K562 (cell line): ENCODE measurements at regions not wholly inside any gene's neighbourhood (a gene's known extent, or its start where the extent isn't known, plus 50 kb on each side); places are given as distances from the start of the nearest gene placed in this dataset.

ENCODE experiments used
- ATAC-seq: fragments of 200-7000 bp; cut with Tn5 transposase; 3 replicates; pipeline ENCODE4 v1.9.1; 2020; ENCODE audit warnings: moderate library complexity
- BruUV-seq: library from RNA; stranded (reverse); fragments of 400-500 nt; replicated peaks from 2 replicates; lab custom pipeline; 2021; lab: Mats Ljungman, UMichigan
- CTCF ChIA-PET: fragments of 300-600 bp; formaldehyde crosslinking; extraction: SDS; loops from one replicate; lab custom pipeline; 2021; ENCODE audit warnings: low intra/inter-chr PET ratio; lab: Yijun Ruan, JAX
- POLR2A ChIA-PET: fragments of 300-600, 350-650 bp; sonication (Branson Sonifier 250); formaldehyde crosslinking; extraction: SDS; loops from one replicate; lab custom pipeline; 2021; ENCODE audit warnings: antibody characterized with exemption, inconsistent platforms; lab: Yijun Ruan, JAX
- DNase-seq, 4 experiments: peaks; one replicate each; pipeline versions ENCODE4 v3.0.0 to v3.0.0-alpha.2; 2011 to 2018; ENCODE audit warnings: low spot score in 3 of 4, mixed read lengths in 3 of 4; ENCODE audit errors: extremely low read depth in 1 of 4
- FAIRE-seq: peaks from 2 replicates; lab custom pipeline; 2011; peaks lifted over from hg19 to GRCh38; lab: Jason Lieb, UNC
- H2AFZ ChIP-seq: 2 replicates; pipeline ENCODE4 v1.6.0; 2011; ENCODE audit warnings: low read depth, low read length, control low read depth, inconsistent platforms
- H3K27ac ChIP-seq: fragments of 200-600 bp; 3 replicates; pipeline ENCODE4 v1.8.0; 2011; ENCODE audit warnings: low read depth, mild to moderate bottlenecking, control low read depth, inconsistent platforms, low read length, moderate library complexity, mixed read lengths; ENCODE audit errors: extremely low read depth
- H3K27me3 ChIP-seq, 2 experiments: fragments of 300-600 bp in 1 of 2; 2 replicates in 1 of 2; 3 replicates in 1 of 2; pipeline versions ENCODE4 v1.6.0 to v1.8.0; 2011; ENCODE audit warnings: inconsistent platforms in 2 of 2, low read length in 2 of 2, mild to moderate bottlenecking in 1 of 2, mixed read lengths in 1 of 2, moderate library complexity in 1 of 2; ENCODE audit not compliant: control insufficient read depth in 2 of 2, insufficient read depth in 2 of 2
- H3K36me3 ChIP-seq: fragments of 300-600 bp; 3 replicates; pipeline ENCODE4 v1.8.0; 2011; ENCODE audit warnings: mild to moderate bottlenecking, low read length, inconsistent platforms; ENCODE audit not compliant: control insufficient read depth, insufficient read depth
- H3K4me1 ChIP-seq, 2 experiments: fragments of 200-600 bp in 1 of 2; replicated peaks in 1 of 2; 2 replicates in 1 of 2; 3 replicates in 1 of 2; pipeline versions ENCODE4 v1.5.1 to v1.8.0; 2011; ENCODE audit warnings: inconsistent platforms in 2 of 2, low read length in 2 of 2, mild to moderate bottlenecking in 1 of 2, mixed read lengths in 1 of 2, moderate library complexity in 1 of 2; ENCODE audit not compliant: control insufficient read depth in 2 of 2, insufficient read depth in 2 of 2
- H3K4me2 ChIP-seq: 2 replicates; pipeline ENCODE4 v1.6.1; 2011; ENCODE audit warnings: low read length, control low read depth, inconsistent platforms, mixed read lengths; ENCODE audit not compliant: insufficient read depth
- H3K4me3 ChIP-seq: fragments of 200-600 bp; sonication (generic), shearing (Covaris generic); 2 replicates; pipeline ENCODE4 v1.5.1; 2016; ENCODE audit warnings: control low read depth, inconsistent platforms
- H3K79me2 ChIP-seq: fragments of 200-600 bp; 3 replicates; pipeline ENCODE4 v1.8.0; 2011; ENCODE audit warnings: low read length, inconsistent platforms; ENCODE audit not compliant: control insufficient read depth, insufficient read depth
- H3K9ac ChIP-seq, 2 experiments: 2 replicates each; pipeline versions ENCODE4 v1.6.0 to v1.6.1; 2011; ENCODE audit warnings: low read depth in 2 of 2, low read length in 2 of 2, control low read depth in 1 of 2, inconsistent platforms in 1 of 2, mild to moderate bottlenecking in 1 of 2, mixed read lengths in 1 of 2; ENCODE audit not compliant: insufficient read depth in 1 of 2
- H3K9me1 ChIP-seq: one replicate; pipeline ENCODE4 v1.6.0; 2011; ENCODE audit warnings: inconsistent platforms, mild to moderate bottlenecking, low read length, moderate library complexity; ENCODE audit not compliant: control insufficient read depth, insufficient read depth
- H3K9me3 ChIP-seq: replicated peaks from 2 replicates; pipeline ENCODE4 v1.5.1; 2011; ENCODE audit warnings: low read depth, low read length, inconsistent platforms; ENCODE audit not compliant: control insufficient read depth, insufficient read depth
- H4K20me1 ChIP-seq: replicated peaks from 2 replicates; pipeline ENCODE4 v1.6.1; 2011; ENCODE audit warnings: low read length, inconsistent platforms, mixed read lengths; ENCODE audit not compliant: control insufficient read depth, insufficient read depth
- CBX3 ChIP-seq, 2 experiments: IDR thresholded peaks; 1 replicate in 1 of 2; 2 replicates in 1 of 2; pipeline ENCODE4 v1.6.1; 2012; ENCODE audit warnings: inconsistent platforms in 2 of 2, low read length in 2 of 2, borderline replicate concordance in 1 of 2, control low read depth in 1 of 2
- EZH2 ChIP-seq: IDR thresholded peaks from 2 replicates; pipeline ENCODE4 v1.6.1; 2012; ENCODE audit warnings: low read depth, mild to moderate bottlenecking, inconsistent platforms, low read length, borderline replicate concordance
- FIP1L1 ChIP-seq: fragments of 200-400 bp; formaldehyde crosslinking; IDR thresholded peaks from 2 replicates; pipeline ENCODE4 v1.6.1; 2018; ENCODE audit warnings: mild to moderate bottlenecking, low read depth, low read length; ENCODE audit not compliant: poor library complexity, severe bottlenecking
- HNRNPL ChIP-seq: fragments of 200-400 bp; formaldehyde crosslinking; IDR thresholded peaks from 2 replicates; pipeline ENCODE4 v1.6.1; 2017; ENCODE audit warnings: low read depth, mild to moderate bottlenecking, low read length
- KDM5B ChIP-seq: fragments of 200-600 bp; sonication (generic); IDR thresholded peaks from 2 replicates; pipeline ENCODE4 v1.6.1; 2012; ENCODE audit warnings: low read depth, mild to moderate bottlenecking, moderate library complexity, low read length, control low read depth, inconsistent platforms; ENCODE audit not compliant: insufficient replicate concordance
- NCOA1 ChIP-seq: fragments of 450-650 bp; IDR thresholded peaks from 2 replicates; pipeline ENCODE4 v1.6.1; 2016; ENCODE audit warnings: low read depth
- NFIC ChIP-seq: fragments of 450-650 bp; IDR thresholded peaks from 2 replicates; pipeline ENCODE4 v1.6.1; 2017; ENCODE audit warnings: mild to moderate bottlenecking, inconsistent platforms
- RB1 ChIP-seq: fragments of 450-650 bp; IDR thresholded peaks from 2 replicates; pipeline ENCODE4 v1.6.1; 2017; ENCODE audit warnings: low read depth, mild to moderate bottlenecking
- RBM25 ChIP-seq: fragments of 200-400 bp; formaldehyde crosslinking; IDR thresholded peaks from 2 replicates; pipeline ENCODE4 v1.6.1; 2018; ENCODE audit warnings: low read length, low read depth, moderate library complexity; ENCODE audit not compliant: severe bottlenecking
- SRSF9 ChIP-seq: fragments of 200-400 bp; formaldehyde crosslinking; IDR thresholded peaks from 2 replicates; pipeline ENCODE4 v1.6.1; 2017; ENCODE audit warnings: low read depth, low read length, borderline replicate concordance
- ZNF197 ChIP-seq: fragments of 200-800 bp; sonication (Bioruptor generic); IDR thresholded peaks from 2 replicates; pipeline ENCODE4 v1.6.1; 2016; ENCODE audit warnings: low read depth, missing genetic modification characterization, missing compliant biosample characterization
- ZNF23 ChIP-seq: fragments of 250-450 bp; sonication (Bioruptor Pico); IDR thresholded peaks from 2 replicates; pipeline ENCODE4 v1.4.0; 2020; ENCODE audit warnings: mild to moderate bottlenecking
- ZNF431 ChIP-seq: sonication (generic); formaldehyde crosslinking; IDR thresholded peaks from 2 replicates; pipeline ENCODE4 v1.8.0; 2022; ENCODE audit warnings: mild to moderate bottlenecking, missing genetic modification reagents
- whole genome bisulfite sequencing: fragments of 100-300 bp; shearing (Covaris generic); methylation state at CpG from one replicate; pipeline ENCODE4 v1.1.6; 2016; ENCODE audit warnings: low coverage, mixed read lengths; ENCODE audit not compliant: insufficient coverage; ENCODE audit errors: missing lambda C conversion rate; 5-methylcytosine and 5-hydroxymethylcytosine counted together
- in situ Hi-C: fragments of 300-500 bp; cut with MboI; formaldehyde crosslinking; loops from 4 replicates; pipeline ENCODE4 v1.15.0; 2018; ENCODE audit warnings: inconsistent platforms, mixed read lengths
- intact Hi-C: fragments of 100-400 bp; cut with micrococcal nuclease; formaldehyde crosslinking; loops from 2 replicates; pipeline ENCODE4 v1.14.2; 2022
- TF ChIP-seq, protein P1 (sequence below): sonication (generic); formaldehyde crosslinking; IDR thresholded peaks from 2 replicates; pipeline ENCODE4 v1.9.0; 2022; ENCODE audit warnings: mild to moderate bottlenecking, missing genetic modification reagents
- TF ChIP-seq, protein P2 (sequence below): fragments of 250-450 bp; sonication (Bioruptor Pico); IDR thresholded peaks from 2 replicates; pipeline ENCODE4 v1.4.0; 2020; ENCODE audit warnings: borderline replicate concordance

DNA sequence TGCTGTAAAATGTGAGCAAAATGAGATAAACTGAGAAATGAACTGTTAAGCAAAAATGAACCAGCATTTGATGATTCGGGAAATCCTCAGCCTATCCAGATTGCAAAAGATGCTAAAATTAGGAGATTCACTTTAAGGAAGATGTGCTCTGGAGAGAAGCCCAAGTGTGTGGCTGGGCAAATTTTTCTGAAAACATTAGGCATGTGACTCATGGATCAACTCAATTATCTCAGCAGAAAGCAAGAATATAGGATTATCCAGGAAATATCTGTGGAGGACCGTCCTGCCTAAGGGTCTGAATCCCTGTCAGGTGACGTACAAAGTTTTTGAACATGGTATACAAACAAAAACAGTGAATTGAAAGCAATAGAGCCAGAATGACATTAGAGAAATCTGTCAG is 1268.3 kb upstream of the TMEFF2 start:
- Histone ChIP-seq H3K9me1 (no peaks in the 10 kb centered on the region), H3K9me3 (no peaks in the 10 kb centered on the region), H4K20me1 (no peaks in the 10 kb centered on the region), H3K9ac (no peak overlapping the region), H3K4me1 (no peaks in the 10 kb centered on the region), H3K36me3 (no peaks in the 10 kb centered on the region), H3K27me3 (no peaks in the 10 kb centered on the region), H3K4me3 (no peak overlapping the region), H3K27ac (no peak overlapping the region), H2AFZ (no peak overlapping the region), H3K79me2 (no peaks in the 10 kb centered on the region), H3K4me2 (no peak overlapping the region)
- POLR2A ChIA-PET: no interaction called here
- WGBS: 4% methylated on average over 3 of the region's 3 CpGs
- CTCF ChIA-PET: no interaction called here
- no TSS peak for BruUV-seq
- no peak for DNase-seq
- intact Hi-C loops (no loop called here), in situ Hi-C loops (no loop called here)
- TF ChIP-seq ZNF197 (CRISPR knock-in tag) (no peak), RB1 (no peak), SRSF9 (no peak), NCOA1 (no peak), HNRNPL (no peak), KDM5B (no peak), ZNF431 (CRISPR knock-in tag) (no peak), FIP1L1 (no peak), CBX3 (IDR thresholded peaks at IDR 0.05; ENCODE audit: borderline replicate concordance in 1 of 2, low read length in 2 of 2) (no peak), NFIC (no peak), EZH2 (no peak), ZNF23 (CRISPR knock-in tag) (no peak), RBM25 (no peak)
- TF ChIP-seq, protein P1, sequence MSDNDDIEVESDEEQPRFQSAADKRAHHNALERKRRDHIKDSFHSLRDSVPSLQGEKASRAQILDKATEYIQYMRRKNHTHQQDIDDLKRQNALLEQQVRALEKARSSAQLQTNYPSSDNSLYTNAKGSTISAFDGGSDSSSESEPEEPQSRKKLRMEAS (CRISPR knock-in tag): no peak
- TF ChIP-seq, protein P2, sequence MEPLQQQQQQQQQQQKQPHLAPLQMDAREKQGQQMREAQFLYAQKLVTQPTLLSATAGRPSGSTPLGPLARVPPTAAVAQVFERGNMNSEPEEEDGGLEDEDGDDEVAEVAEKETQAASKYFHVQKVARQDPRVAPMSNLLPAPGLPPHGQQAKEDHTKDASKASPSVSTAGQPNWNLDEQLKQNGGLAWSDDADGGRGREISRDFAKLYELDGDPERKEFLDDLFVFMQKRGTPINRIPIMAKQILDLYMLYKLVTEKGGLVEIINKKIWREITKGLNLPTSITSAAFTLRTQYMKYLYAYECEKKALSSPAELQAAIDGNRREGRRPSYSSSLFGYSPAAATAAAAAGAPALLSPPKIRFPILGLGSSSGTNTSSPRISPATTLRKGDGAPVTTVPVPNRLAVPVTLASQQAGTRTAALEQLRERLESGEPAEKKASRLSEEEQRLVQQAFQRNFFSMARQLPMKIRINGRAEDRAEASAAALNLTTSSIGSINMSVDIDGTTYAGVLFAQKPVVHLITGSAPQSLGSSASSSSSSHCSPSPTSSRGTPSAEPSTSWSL (CRISPR knock-in tag): no peak
- ATAC-seq: no peak
- no peak for FAIRE-seq
